ENCODE measurements at regions not wholly inside any gene's neighbourhood (a gene's known extent, or its start where the extent isn't known, plus 50 kb on each side); places are given as distances from the start of the nearest gene placed in this dataset.
"Not testable (repeated sequence)": the region's sequence is repeated elsewhere in the genome, so short reads cannot be mapped to it uniquely, and the experiment has no call there.

GRCh38 chr14:87628129-87628528 lies 364.9 kb downstream of the GALC start:
- no peak for DNase-seq

- DNase-seq: no peak
These were observed 366.7 kb downstream of the GALC start for GRCh38 chr14:87626266-87626665.

- DNase-seq: no peak
These were observed 369.4 kb downstream of the GALC start for GRCh38 chr14:87623616-87624015.

- no peak for DNase-seq
These were observed 375.9 kb downstream of the GALC start for GRCh38 chr14:87617079-87617478.

GRCh38 chr14:87615822-87616679 lies 376.9 kb downstream of the GALC start:
- DNase-seq: peak; percentile 52 to 53

GRCh38 chr14:87615047-87615446 lies 377.9 kb downstream of the GALC start:
- DNase-seq: no peak

DNA sequence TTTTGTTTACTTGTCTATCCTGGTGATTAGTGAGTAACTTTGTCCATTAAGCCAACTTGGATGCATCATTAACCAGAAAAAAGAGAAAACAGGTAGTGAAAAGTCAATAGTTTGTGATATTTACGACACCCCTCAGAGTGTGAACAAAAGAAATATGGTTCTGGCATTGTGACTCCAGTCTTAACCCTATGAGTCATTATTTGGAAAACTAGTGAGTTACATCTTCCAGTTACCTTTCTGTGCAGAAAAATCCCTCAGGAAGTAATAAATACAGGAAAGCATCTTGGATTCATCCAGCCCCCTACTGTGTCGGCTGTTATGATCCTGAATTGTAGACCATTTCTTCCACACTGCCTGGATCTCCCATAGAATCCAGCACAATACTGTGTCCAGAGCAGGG lies 379.1 kb downstream of the GALC start:
- DNase-seq: no peak

- DNase-seq: not testable (repeated sequence)
These were observed 385.9 kb downstream of the GALC start for GRCh38 chr14:87607056-87607455.

DNA sequence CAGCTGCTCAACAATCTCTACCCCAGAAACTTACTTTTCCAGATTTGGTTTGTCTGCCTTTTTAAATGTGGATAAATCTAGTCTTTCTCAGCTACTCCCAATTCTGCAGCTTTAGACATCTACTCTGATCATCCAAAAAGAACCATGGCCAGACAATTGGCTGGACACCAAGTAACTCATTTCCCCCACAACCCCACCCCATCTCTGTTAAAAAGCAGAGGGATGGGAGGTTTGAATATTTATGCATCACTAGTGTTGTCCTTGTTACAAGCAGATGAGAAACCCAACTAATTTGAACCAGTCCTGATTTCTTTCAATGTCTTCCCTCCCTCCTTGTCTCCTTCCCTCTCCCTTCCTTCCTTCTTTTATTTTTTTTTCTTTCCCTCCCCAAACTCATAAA lies 391.9 kb downstream of the GALC start:
- DNase-seq: no peak

DNA sequence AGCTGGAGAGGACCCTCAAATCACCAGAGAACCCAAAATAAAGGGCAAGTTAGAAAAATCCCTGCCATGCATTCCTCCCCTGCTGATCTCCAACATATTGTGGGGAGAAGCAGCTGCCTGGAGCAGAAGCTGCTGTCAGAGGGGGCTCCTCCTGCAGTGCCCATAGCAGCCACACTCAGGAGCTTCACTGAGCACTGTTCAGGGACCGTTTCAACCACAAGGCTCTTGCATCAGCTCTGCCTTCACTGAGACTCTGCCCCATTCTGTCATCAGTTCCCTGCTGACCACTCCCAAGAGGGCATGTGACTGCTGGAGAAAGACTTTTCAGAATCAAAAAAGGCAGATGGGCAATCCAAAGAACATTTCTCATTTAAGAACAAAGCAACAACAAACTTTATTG lies 392.7 kb downstream of the GALC start:
- no peak for DNase-seq

DNA sequence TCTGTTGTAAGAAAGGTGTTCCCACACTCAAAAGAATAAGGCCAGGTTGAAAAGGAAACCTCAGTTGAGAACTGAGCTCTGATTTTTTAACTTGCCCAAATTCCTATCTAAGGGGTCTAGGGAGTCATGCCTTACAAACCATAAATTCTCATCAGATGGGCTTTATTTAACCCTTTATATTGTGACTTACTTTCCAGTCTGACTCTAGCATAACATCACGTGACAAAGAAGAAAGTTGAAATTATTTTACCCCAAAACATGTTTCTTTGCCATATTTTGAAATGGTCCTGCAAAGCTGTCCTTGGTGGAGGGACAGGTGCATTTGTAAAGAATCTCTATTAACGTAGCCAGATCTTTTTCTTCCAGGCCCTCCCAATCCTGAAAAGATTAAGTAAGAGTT lies 411.7 kb downstream of the GALC start:
- no peak for DNase-seq

DNA sequence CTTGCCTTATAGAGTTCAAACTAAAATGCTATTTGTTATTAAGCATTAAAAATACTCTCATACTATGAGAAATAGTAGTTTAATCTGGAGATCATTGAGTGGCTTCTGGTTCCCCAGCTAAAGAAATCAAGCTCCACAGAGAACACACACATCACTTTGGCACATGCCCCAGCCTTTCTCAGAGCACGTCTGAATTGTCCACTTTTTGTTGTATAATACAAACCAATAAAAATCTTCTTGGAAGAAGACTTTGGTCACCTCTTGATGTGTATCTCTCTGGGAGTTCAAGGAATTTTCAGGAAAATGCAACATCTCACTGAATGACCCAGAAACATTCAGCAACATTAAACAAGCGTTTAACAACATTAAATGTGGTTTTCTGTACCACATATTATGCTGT lies 413.9 kb downstream of the GALC start:
- no peak for DNase-seq

- no peak for DNase-seq
These were observed 417.6 kb downstream of the GALC start for GRCh38 chr14:87575378-87575777.

DNA sequence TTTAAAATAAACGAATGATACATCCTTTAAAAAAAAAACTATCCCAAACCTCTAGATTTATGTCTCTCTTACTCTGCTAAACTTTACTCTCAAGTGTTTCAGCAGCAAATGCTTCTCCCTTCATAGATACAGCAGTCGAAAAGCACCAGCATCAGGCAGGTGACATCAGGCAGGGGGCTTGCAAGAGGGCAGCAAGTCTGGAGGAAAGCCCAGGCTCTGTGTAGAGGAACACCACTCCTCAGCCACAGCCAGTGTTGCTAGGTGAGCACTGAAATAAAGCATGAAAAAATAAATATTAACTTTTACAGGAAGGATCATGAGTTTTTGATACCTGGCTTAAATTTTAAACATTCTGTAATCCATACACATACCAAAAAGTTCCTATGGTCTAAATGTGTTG lies 419.4 kb downstream of the GALC start:
- DNase-seq: no peak

DNA sequence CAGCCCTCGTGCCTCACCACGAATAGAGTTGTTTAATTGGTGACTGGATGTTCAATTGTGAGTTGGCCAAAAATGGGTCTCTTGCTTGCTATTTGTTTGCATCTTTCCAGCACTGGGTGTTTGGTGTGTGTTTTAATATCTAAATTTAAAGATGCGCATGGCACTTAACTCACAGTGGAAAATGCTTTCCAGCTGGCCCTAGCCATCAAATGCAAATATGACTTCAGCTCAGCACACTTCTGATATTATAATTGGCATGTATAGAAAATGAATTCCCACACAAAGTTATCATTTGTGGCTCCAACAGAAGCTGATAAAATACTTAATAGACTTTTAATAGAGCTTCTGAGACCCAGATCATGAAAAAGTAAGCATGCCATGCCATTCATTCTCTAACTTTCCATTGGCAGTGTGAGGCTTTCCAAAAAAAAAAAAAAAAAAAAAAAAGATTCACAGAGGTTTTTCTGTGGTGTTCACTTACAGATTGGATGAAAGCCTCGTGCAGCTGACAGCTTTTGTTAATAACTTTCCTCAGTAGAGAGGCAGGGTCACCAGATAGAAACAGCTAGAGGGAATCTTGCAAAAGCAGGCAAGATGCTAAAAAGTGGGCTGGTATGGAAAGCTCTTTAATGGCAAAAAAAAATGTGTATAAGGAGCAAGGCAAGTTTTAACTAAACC lies 425.2 kb downstream of the GALC start:
- no peak for DNase-seq

DNA sequence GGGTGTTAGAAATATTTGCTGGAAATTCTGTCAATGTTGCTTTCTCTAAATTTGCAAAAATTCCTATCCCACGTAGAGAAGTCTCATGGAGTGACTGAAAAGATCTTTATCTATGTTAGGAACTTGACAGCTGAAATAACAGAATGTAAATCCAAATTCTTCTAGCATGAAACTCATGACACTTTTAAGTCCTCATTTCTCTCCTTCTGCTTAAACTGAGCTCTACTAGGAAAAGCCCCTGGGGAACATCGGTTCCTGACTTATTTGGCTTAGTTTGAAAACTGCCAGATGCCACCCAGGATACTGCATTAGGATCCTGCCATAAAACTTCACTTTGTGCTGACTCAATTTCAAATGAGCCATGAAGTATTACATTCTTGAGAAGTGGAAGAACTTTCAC lies 426.0 kb downstream of the GALC start:
- no peak for DNase-seq

- DNase-seq: no peak
These were observed 445.4 kb downstream of the GALC start for GRCh38 chr14:87547536-87547935.

DNA sequence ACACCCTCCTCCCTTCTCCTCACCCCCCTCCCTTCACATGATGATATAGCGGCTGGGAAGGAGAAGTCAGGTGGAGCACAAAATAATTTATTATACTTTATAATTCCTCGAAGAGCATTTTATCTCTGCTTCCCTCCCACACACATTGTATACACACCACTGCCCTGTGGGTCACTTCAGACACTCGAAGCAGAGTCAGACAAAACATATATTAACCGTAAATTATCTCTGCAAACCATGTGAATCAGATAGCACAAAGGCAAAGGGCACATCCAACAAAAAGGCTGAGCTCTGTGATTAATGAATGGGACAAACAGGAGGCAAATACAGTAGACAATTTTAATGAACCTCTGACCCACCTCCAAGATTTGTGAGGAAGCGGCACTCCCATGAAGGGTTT lies 450.7 kb downstream of the GALC start:
- DNase-seq: no peak

DNA sequence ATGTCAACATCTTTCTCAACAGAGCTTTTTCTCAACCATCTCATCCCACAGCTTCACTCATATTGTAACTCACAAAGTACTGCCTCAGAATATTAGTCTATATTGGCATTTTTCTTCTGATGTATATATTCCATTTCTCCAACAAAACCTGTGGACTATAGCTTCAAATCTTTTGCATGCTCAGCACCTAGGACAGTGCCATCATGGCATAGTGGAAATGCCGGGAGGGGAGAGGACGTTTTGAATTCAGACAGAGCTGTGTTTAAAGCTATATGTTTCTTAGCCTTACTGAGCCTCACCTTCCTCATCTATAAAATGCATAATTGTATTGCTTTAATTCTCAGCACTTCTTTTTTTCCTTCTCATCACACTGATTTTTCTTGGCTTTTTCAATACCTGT lies 452.6 kb downstream of the GALC start:
- DNase-seq: no peak

DNA sequence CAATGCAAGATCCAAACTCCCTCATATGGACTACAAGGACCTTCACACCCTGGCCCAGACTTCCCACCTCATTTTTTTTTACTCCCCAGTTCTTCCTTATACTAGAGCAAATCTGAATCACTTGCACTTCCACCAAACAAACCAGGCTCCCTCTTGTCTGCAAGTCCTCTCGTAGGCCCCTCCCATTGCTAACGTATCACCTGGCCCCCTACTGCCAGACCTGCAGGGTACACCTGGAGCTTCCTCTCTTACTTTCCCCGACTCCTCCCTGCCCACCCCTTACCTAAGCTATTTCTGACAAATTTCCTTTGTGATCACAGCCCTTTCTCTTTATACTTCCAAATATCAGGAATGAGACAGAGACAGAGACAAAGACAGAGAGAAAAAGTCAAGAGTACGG lies 463.9 kb downstream of the GALC start:
- no peak for DNase-seq

DNA sequence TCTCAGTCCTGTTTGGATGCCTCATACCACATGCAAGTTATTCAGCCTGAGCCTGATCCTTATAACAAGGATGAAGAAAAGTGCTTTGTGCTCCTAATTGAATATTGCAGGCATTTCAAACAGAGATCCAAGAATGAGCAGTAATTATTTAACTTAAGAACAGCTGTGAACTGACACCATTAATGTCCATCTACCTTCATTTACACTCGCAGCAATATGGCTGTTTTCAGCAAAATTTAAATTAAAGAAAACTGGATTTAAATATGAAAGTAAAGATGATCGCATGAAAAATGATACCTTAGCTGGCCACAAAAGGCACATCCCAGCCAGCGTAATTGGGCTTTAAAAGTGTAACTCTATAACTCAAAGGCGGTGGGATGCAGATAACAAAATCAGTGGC lies 466.3 kb downstream of the GALC start:
- DNase-seq: no peak

GRCh38 chr14:87524011-87524410 lies 469.0 kb downstream of the GALC start:
- DNase-seq: no peak

- no peak for DNase-seq
These were observed 470.4 kb downstream of the GALC start for GRCh38 chr14:87522575-87522974.

DNA sequence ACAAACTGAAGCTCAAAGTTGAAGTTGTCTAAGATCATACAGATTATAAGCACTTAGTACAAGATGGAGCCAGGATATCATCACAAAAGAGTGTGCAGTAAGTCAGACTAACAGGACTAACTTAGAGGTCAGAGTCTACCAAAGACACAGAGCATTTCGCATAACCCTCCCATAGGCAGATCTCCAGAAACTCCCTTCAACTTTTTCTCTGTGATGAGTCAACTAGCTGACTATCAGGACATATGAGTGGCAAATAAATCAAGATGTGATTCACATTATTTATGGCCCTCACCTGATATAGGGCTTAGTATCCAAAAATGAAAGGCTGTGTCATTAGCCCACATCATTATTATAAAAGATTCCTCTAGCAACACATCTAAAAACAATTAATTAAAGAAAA lies 484.6 kb downstream of the GALC start:
- DNase-seq: no peak

DNA sequence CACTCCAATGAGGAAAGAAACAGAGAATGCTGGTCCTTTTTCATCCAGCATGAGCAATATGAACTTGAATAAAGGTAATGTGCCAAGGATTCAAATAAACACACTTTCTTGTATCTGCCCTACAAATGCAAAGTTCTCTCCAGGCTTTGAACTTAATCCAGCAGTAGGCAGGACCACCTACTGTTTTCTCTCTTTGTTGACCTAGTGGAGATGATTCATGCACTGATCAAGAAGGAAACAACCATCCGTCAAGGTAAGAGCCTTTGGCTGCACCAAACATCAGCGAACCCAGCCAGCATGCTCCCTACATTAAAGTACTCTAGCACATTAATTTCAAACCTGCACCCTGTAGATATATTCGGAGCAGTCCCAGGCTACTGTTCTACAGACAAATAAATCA lies 489.3 kb downstream of the GALC start:
- no peak for DNase-seq

All from activated T-cell treated with anti-CD3 and anti-CD28 coated beads, Interleukin-2, amount 50 U/mL, for 48 hours (primary cell).